IMR-90 (cell line): ENCODE measurements at regions not wholly inside any gene's neighbourhood (a gene's known extent, or its start where the extent isn't known, plus 50 kb on each side); places are given as distances from the start of the nearest gene placed in this dataset.

Source experiments
- ATAC-seq: fragments of 200-7000 bp; cut with Tn5 transposase; 2 replicates; pipeline ENCODE4 v1.9.1; 2020; ENCODE audit warnings: low read depth, mild to moderate bottlenecking, moderate library complexity
- BruUV-seq: library from RNA; stranded (reverse); fragments of 400-500 nt; replicated peaks from 2 replicates; lab custom pipeline; 2021; lab: Mats Ljungman, UMichigan
- CTCF ChIA-PET: fragments of 300-600 bp; formaldehyde crosslinking; extraction: SDS; loops from one replicate; lab custom pipeline; 2021; ENCODE audit warnings: antibody characterized with exemption; lab: Yijun Ruan, JAX
- POLR2A ChIA-PET: fragments of 300-600 bp; sonication (Branson Sonifier 250); formaldehyde crosslinking; loops from one replicate; lab custom pipeline; 2022; ENCODE audit warnings: antibody characterized with exemption; ENCODE audit not compliant: unreplicated experiment; lab: Charles Lee
- DNase-seq: peaks from one replicate; pipeline ENCODE4 v3.0.0; 2013
- H2AFZ ChIP-seq: replicated peaks from 2 replicates; pipeline ENCODE3; 2013; ENCODE audit warnings: low read length, mild to moderate bottlenecking; ENCODE audit not compliant: poor library complexity
- H2AK5ac ChIP-seq: 2 replicates; pipeline ENCODE4 v1.6.1; 2013; ENCODE audit warnings: low read depth, low read length, inconsistent platforms
- H2AK9ac ChIP-seq: replicated peaks from 2 replicates; pipeline ENCODE3; 2013; ENCODE audit warnings: mild to moderate bottlenecking, low read depth, low read length, moderate library complexity; ENCODE audit not compliant: poor library complexity
- H2BK120ac ChIP-seq: 2 replicates; pipeline ENCODE4 v1.6.1; 2013; ENCODE audit warnings: low read depth, low read length, inconsistent platforms
- H2BK15ac ChIP-seq: 3 replicates; pipeline ENCODE4 v1.6.1; 2013; ENCODE audit warnings: low read depth, low read length, inconsistent platforms
- H2BK20ac ChIP-seq: 2 replicates; pipeline ENCODE4 v1.6.1; 2013; ENCODE audit warnings: low read depth, mild to moderate bottlenecking, inconsistent platforms, low read length, moderate library complexity
- H2BK5ac ChIP-seq: 2 replicates; pipeline ENCODE4 v1.6.1; 2013; ENCODE audit warnings: mild to moderate bottlenecking, low read depth, low read length, inconsistent platforms; ENCODE audit not compliant: poor library complexity, severe bottlenecking
- H3K14ac ChIP-seq: replicated peaks from 2 replicates; pipeline ENCODE4 v1.6.1; 2013; ENCODE audit warnings: low read depth, low read length, inconsistent platforms
- H3K18ac ChIP-seq: 2 replicates; pipeline ENCODE4 v1.6.1; 2013; ENCODE audit warnings: low read depth, low read length, control low read depth
- H3K23ac ChIP-seq: 2 replicates; pipeline ENCODE4 v1.6.1; 2013; ENCODE audit warnings: low read depth, low read length, inconsistent platforms
- H3K27ac ChIP-seq: 2 replicates; pipeline ENCODE4 v1.5.1; 2013; ENCODE audit warnings: mild to moderate bottlenecking, control low read depth, low read length; ENCODE audit not compliant: insufficient read depth
- H3K27me3 ChIP-seq: 2 replicates; pipeline ENCODE4 v1.6.1; 2013; ENCODE audit warnings: low read length; ENCODE audit not compliant: control insufficient read depth, insufficient read depth
- H3K36me3 ChIP-seq: 2 replicates; pipeline ENCODE4 v1.6.1; 2013; ENCODE audit warnings: low read length, mixed read lengths; ENCODE audit not compliant: control insufficient read depth, insufficient read depth
- H3K4ac ChIP-seq: 2 replicates; pipeline ENCODE4 v1.6.1; 2013; ENCODE audit warnings: low read depth, low read length, inconsistent platforms
- H3K4me1 ChIP-seq: 2 replicates; pipeline ENCODE4 v1.6.1; 2013; ENCODE audit warnings: low read length, mixed read lengths; ENCODE audit not compliant: control insufficient read depth, insufficient read depth
- H3K4me2 ChIP-seq: 2 replicates; pipeline ENCODE4 v1.6.1; 2013; ENCODE audit warnings: low read depth, mild to moderate bottlenecking, control low read depth, low read length, moderate library complexity
- H3K4me3 ChIP-seq: 2 replicates; pipeline ENCODE4 v1.5.1; 2013; ENCODE audit warnings: low read depth, mild to moderate bottlenecking, control low read depth, low read length, moderate library complexity; ENCODE audit not compliant: insufficient read depth
- H3K56ac ChIP-seq: 2 replicates; pipeline ENCODE4 v1.6.1; 2013; ENCODE audit warnings: low read length, inconsistent platforms; ENCODE audit not compliant: insufficient read depth; ENCODE audit errors: extremely low read depth
- H3K79me1 ChIP-seq, 2 experiments: 2 replicates each; pipeline ENCODE4 v1.6.1; 2013; ENCODE audit warnings: low read length in 2 of 2, inconsistent platforms in 1 of 2, low read depth in 1 of 2
- H3K9ac ChIP-seq: 2 replicates; pipeline ENCODE4 v1.6.1; 2013; ENCODE audit warnings: low read depth, low read length, control low read depth
- H3K9me1 ChIP-seq: 2 replicates; pipeline ENCODE4 v1.6.1; 2013; ENCODE audit warnings: low read length, inconsistent platforms; ENCODE audit not compliant: insufficient read depth
- H3K9me3 ChIP-seq: 2 replicates; pipeline ENCODE4 v1.6.1; 2013; ENCODE audit warnings: low read length; ENCODE audit not compliant: control insufficient read depth, insufficient read depth
- H4K20me1 ChIP-seq: 2 replicates; pipeline ENCODE4 v1.6.1; 2013; ENCODE audit warnings: low read length, inconsistent platforms; ENCODE audit not compliant: insufficient read depth
- H4K5ac ChIP-seq: 2 replicates; pipeline ENCODE4 v1.6.1; 2013; ENCODE audit warnings: mild to moderate bottlenecking, low read depth, low read length, control low read depth
- H4K8ac ChIP-seq, 2 experiments: 2 replicates each; pipeline ENCODE4 v1.6.1; 2013; ENCODE audit warnings: low read depth in 2 of 2, low read length in 2 of 2, control low read depth in 1 of 2, inconsistent platforms in 1 of 2
- H4K91ac ChIP-seq: 2 replicates; pipeline ENCODE4 v1.6.1; 2013; ENCODE audit warnings: low read depth, low read length, inconsistent platforms; ENCODE audit not compliant: insufficient read depth
- BHLHE40 ChIP-seq: fragments of 150-350 bp; IDR thresholded peaks from 2 replicates; pipeline ENCODE4 v1.6.1; 2016; ENCODE audit warnings: mild to moderate bottlenecking, low read depth, low read length
- CEBPB ChIP-seq: IDR thresholded peaks from 2 replicates; pipeline ENCODE4 v1.6.1; 2012; ENCODE audit warnings: low read depth, low read length, improper control_type of control experiment
- CHD1 ChIP-seq: IDR thresholded peaks from 2 replicates; pipeline ENCODE4 v1.6.1; 2012; ENCODE audit warnings: low read depth, low read length, improper control_type of control experiment
- FOS ChIP-seq: fragments of 150-350 bp; IDR thresholded peaks from 2 replicates; pipeline ENCODE4 v1.6.1; 2016; ENCODE audit warnings: low read depth, low read length
- MAFK ChIP-seq: IDR thresholded peaks from 2 replicates; pipeline ENCODE4 v1.6.1; 2012; ENCODE audit warnings: low read depth, low read length, improper control_type of control experiment
- MAZ ChIP-seq: IDR thresholded peaks from 2 replicates; pipeline ENCODE4 v1.6.1; 2012; ENCODE audit warnings: low read depth, mild to moderate bottlenecking, low read length, improper control_type of control experiment, moderate library complexity, borderline replicate concordance
- MXI1 ChIP-seq: IDR thresholded peaks from 2 replicates; pipeline ENCODE4 v1.6.1; 2012; ENCODE audit warnings: low read depth, mild to moderate bottlenecking, low read length, moderate library complexity, borderline replicate concordance
- NFE2L2 ChIP-seq: fragments of 150-350 bp; IDR thresholded peaks from 2 replicates; pipeline ENCODE4 v1.6.1; 2016; ENCODE audit warnings: low read depth, mild to moderate bottlenecking, low read length
- POLR2A ChIP-seq: IDR thresholded peaks from 2 replicates; pipeline ENCODE4 v1.6.1; 2012; ENCODE audit warnings: mild to moderate bottlenecking, low read depth, low read length
- RAD21 ChIP-seq: IDR thresholded peaks from 2 replicates; pipeline ENCODE4 v1.6.1; 2012; ENCODE audit warnings: low read length, improper control_type of control experiment
- RCOR1 ChIP-seq: IDR thresholded peaks from 2 replicates; pipeline ENCODE4 v1.6.1; 2012; ENCODE audit warnings: mild to moderate bottlenecking, low read length, improper control_type of control experiment; ENCODE audit not compliant: insufficient replicate concordance
- RFX5 ChIP-seq: IDR thresholded peaks from 2 replicates; pipeline ENCODE4 v1.8.0; 2012; ENCODE audit warnings: low read depth, mild to moderate bottlenecking, low read length, moderate library complexity
- SMC3 ChIP-seq: fragments of 150-350 bp; IDR thresholded peaks from 2 replicates; pipeline ENCODE4 v1.6.1; 2016; ENCODE audit warnings: low read depth, mild to moderate bottlenecking, antibody characterized with exemption, low read length, moderate library complexity
- WGBS, 2 experiments: methylation state at CpG; one replicate each; pipeline versions ENCODE4 v1.1.5 to v1.1.7; 2013; ENCODE audit warnings: missing lambda C conversion rate in 2 of 2; ENCODE audit not compliant: insufficient read length in 1 of 2; ENCODE audit errors: extremely low coverage in 2 of 2; 5-methylcytosine and 5-hydroxymethylcytosine counted together
- dilution Hi-C: fragments of 300-500 bp; cut with HindIII; formaldehyde crosslinking; loops from one replicate; pipeline ENCODE4 v1.14.3; 2018; ENCODE audit warnings: low sequenced_read_pairs; ENCODE audit not compliant: unreplicated experiment
- in situ Hi-C: fragments of 300-500 bp; cut with MboI; formaldehyde crosslinking; loops from 3 replicates; pipeline ENCODE4 v1.14.3; 2019; ENCODE audit warnings: low sequenced_read_pairs, inconsistent platforms, mixed read lengths
- intact Hi-C: fragments of 100-400 bp; cut with micrococcal nuclease; formaldehyde crosslinking; loops from 2 replicates; pipeline ENCODE4 v1.10.0; 2022
- TF ChIP-seq, protein P1 (sequence below): fragments of 150-350 bp; IDR thresholded peaks from 2 replicates; pipeline ENCODE4 v1.6.1; 2016; ENCODE audit warnings: low read depth, mild to moderate bottlenecking, low read length, moderate library complexity, borderline replicate concordance
- TF ChIP-seq, protein P2 (sequence below): fragments of 150-350 bp; IDR thresholded peaks from 2 replicates; pipeline ENCODE4 v1.6.1; 2017; ENCODE audit warnings: mild to moderate bottlenecking, antibody characterized with exemption, low read length, low read depth
- TF ChIP-seq, protein P3 (sequence below): conservative IDR thresholded peaks from 2 replicates; pipeline ENCODE4 v1.5.1; 2012; ENCODE audit warnings: mild to moderate bottlenecking, low read depth, low read length, improper control_type of control experiment

- ATAC-seq (no peak), DNase-seq (no peak)
- no peak overlapping the region for H2BK15ac ChIP-seq
- H3K4me2 ChIP-seq, result no peak overlapping the region
- dilution Hi-C loops, result no loop called here
- H3K27me3 ChIP-seq, result no peaks in the 10 kb centered on the region
- BruUV-seq, result no TSS peak
- H4K5ac ChIP-seq, result no peak overlapping the region
- no peaks in the 10 kb centered on the region for H3K4me1 ChIP-seq
- no peak overlapping the region for H2AK5ac ChIP-seq
- H4K8ac ChIP-seq, result no peak overlapping the region
- H2AFZ ChIP-seq, result no peak overlapping the region
- no peak overlapping the region for H3K56ac ChIP-seq
- no peak overlapping the region for H3K4me3 ChIP-seq
- H2BK5ac ChIP-seq, result no peak overlapping the region
- H3K23ac ChIP-seq, result no peak overlapping the region
- no peaks in the 10 kb centered on the region for H3K9me1 ChIP-seq
- H2BK20ac ChIP-seq, result no peak overlapping the region
- no CpG with 5 or more reads among the region's 2 CpGs for WGBS, 2 experiments
- H2AK9ac ChIP-seq, result no peak overlapping the region
- in situ Hi-C loops, result no loop called here
- H3K4ac ChIP-seq, result no peak overlapping the region
- H3K9me3 ChIP-seq, result no peaks in the 10 kb centered on the region
- no peak overlapping the region for H3K27ac ChIP-seq
- no peak overlapping the region for H4K91ac ChIP-seq
- TF ChIP-seq MAZ (no peak), RFX5 (no peak), CEBPB (no peak), FOS (no peak), MAFK (no peak), MXI1 (no peak), CHD1 (no peak), RCOR1 (no peak), POLR2A (no peak), BHLHE40 (no peak), RAD21 (no peak), NFE2L2 (no peak), SMC3 (no peak)
- TF ChIP-seq, protein P1, sequence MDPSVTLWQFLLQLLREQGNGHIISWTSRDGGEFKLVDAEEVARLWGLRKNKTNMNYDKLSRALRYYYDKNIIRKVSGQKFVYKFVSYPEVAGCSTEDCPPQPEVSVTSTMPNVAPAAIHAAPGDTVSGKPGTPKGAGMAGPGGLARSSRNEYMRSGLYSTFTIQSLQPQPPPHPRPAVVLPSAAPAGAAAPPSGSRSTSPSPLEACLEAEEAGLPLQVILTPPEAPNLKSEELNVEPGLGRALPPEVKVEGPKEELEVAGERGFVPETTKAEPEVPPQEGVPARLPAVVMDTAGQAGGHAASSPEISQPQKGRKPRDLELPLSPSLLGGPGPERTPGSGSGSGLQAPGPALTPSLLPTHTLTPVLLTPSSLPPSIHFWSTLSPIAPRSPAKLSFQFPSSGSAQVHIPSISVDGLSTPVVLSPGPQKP, result no peak
- TF ChIP-seq, protein P2, sequence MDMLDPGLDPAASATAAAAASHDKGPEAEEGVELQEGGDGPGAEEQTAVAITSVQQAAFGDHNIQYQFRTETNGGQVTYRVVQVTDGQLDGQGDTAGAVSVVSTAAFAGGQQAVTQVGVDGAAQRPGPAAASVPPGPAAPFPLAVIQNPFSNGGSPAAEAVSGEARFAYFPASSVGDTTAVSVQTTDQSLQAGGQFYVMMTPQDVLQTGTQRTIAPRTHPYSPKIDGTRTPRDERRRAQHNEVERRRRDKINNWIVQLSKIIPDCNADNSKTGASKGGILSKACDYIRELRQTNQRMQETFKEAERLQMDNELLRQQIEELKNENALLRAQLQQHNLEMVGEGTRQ, result no peak
- TF ChIP-seq, protein P3, sequence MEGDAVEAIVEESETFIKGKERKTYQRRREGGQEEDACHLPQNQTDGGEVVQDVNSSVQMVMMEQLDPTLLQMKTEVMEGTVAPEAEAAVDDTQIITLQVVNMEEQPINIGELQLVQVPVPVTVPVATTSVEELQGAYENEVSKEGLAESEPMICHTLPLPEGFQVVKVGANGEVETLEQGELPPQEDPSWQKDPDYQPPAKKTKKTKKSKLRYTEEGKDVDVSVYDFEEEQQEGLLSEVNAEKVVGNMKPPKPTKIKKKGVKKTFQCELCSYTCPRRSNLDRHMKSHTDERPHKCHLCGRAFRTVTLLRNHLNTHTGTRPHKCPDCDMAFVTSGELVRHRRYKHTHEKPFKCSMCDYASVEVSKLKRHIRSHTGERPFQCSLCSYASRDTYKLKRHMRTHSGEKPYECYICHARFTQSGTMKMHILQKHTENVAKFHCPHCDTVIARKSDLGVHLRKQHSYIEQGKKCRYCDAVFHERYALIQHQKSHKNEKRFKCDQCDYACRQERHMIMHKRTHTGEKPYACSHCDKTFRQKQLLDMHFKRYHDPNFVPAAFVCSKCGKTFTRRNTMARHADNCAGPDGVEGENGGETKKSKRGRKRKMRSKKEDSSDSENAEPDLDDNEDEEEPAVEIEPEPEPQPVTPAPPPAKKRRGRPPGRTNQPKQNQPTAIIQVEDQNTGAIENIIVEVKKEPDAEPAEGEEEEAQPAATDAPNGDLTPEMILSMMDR, result no peak
- no peaks in the 10 kb centered on the region for H3K36me3 ChIP-seq
- H4K20me1 ChIP-seq, result no peaks in the 10 kb centered on the region
- H2BK120ac ChIP-seq, result no peak overlapping the region
- no peak overlapping the region for H3K18ac ChIP-seq
- no peaks in the 10 kb centered on the region for H3K79me1 ChIP-seq
- POLR2A ChIA-PET, result no interaction called here
- CTCF ChIA-PET, result interaction anchor here (0.9 kb wide), 1 partner anchor 464 kb away, joined by 4 read pairs; the partner anchor contains the start of gene TRIB2
- H3K9ac ChIP-seq, result no peak overlapping the region
- no peak overlapping the region for H3K14ac ChIP-seq
- intact Hi-C loops, result no loop called here
Observed at GRCh38 chr2:12253167-12253778, 463.5 kb upstream of the TRIB2 start.
